ENCODE measurements at regions not wholly inside any gene's neighbourhood (a gene's known extent, or its start where the extent isn't known, plus 50 kb on each side); places are given as distances from the start of the nearest gene placed in this dataset.

GRCh38 chr1:157241185-157241538 lies 103.0 kb upstream of the ETV3 start:
- TF ChIP-seq, protein P1, sequence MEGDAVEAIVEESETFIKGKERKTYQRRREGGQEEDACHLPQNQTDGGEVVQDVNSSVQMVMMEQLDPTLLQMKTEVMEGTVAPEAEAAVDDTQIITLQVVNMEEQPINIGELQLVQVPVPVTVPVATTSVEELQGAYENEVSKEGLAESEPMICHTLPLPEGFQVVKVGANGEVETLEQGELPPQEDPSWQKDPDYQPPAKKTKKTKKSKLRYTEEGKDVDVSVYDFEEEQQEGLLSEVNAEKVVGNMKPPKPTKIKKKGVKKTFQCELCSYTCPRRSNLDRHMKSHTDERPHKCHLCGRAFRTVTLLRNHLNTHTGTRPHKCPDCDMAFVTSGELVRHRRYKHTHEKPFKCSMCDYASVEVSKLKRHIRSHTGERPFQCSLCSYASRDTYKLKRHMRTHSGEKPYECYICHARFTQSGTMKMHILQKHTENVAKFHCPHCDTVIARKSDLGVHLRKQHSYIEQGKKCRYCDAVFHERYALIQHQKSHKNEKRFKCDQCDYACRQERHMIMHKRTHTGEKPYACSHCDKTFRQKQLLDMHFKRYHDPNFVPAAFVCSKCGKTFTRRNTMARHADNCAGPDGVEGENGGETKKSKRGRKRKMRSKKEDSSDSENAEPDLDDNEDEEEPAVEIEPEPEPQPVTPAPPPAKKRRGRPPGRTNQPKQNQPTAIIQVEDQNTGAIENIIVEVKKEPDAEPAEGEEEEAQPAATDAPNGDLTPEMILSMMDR (IDR thresholded peaks at IDR 0.05): no peak
- TF ChIP-seq POLR2AphosphoS5 (IDR thresholded peaks at IDR 0.05; ENCODE audit: low read depth, low read length) (no peak), REST (IDR thresholded peaks at IDR 0.05; ENCODE audit: insufficient read depth in 1 of 2, low read depth in 2 of 2, low read length in 1 of 2) (no peak)
